GM13977 (cell line): ENCODE measurements at regions not wholly inside any gene's neighbourhood (a gene's known extent, or its start where the extent isn't known, plus 50 kb on each side); places are given as distances from the start of the nearest gene placed in this dataset.

ENCODE experiments used
- DNase-seq: peaks from one replicate; pipeline ENCODE4 v3.0.0; 2012; ENCODE audit warnings: low spot score
- CTCF ChIP-seq: IDR thresholded peaks from 2 replicates; pipeline ENCODE4 v1.5.1; 2012; ENCODE audit warnings: mild to moderate bottlenecking, control low read depth; ENCODE audit not compliant: insufficient read depth; ENCODE audit errors: extremely low read depth, missing control alignments
- in situ Hi-C: fragments of 300-500 bp; cut with MboI; formaldehyde crosslinking; loops from one replicate; pipeline ENCODE4 v1.12.0; 2022; ENCODE audit warnings: low sequenced_read_pairs, low pct_unique_long_range_greater_than_20kb, mixed read lengths, inconsistent platforms; ENCODE audit not compliant: unreplicated experiment

GRCh38 chr12:5096241-5096924 lies 52.7 kb downstream of the KCNA5 start:
- TF ChIP-seq CTCF: no peak
- in situ Hi-C loops: no loop called here
- DNase-seq: no peak

GRCh38 chr12:5097786-5098185 lies 54.1 kb downstream of the KCNA5 start:
- no peak for DNase-seq
- TF ChIP-seq CTCF: no peak
- in situ Hi-C loops: no loop called here

GRCh38 chr12:5099136-5099535 lies 55.5 kb downstream of the KCNA5 start:
- TF ChIP-seq CTCF: no peak
- no peak for DNase-seq
- in situ Hi-C loops: no loop called here

- TF ChIP-seq CTCF: no peak
- in situ Hi-C loops: no loop called here
Measured at GRCh38 chr12:5099591-5099990, 55.9 kb downstream of the KCNA5 start.

GRCh38 chr12:5101686-5102085 lies 58.0 kb downstream of the KCNA5 start:
- in situ Hi-C loops: no loop called here
- no peak for DNase-seq
- TF ChIP-seq CTCF: no peak

More at GRCh38 chr12:5099591-5099990, 55.9 kb downstream of the KCNA5 start:
- no peak for DNase-seq

- no peak for DNase-seq
- no peak for TF ChIP-seq CTCF
- in situ Hi-C loops: no loop called here
Measured at GRCh38 chr12:5102261-5102789, 58.6 kb downstream of the KCNA5 start.

GRCh38 chr12:5102806-5103205 lies 59.1 kb downstream of the KCNA5 start:
- in situ Hi-C loops: no loop called here
- TF ChIP-seq CTCF: no peak
- no peak for DNase-seq
